ENCODE measurements at regions not wholly inside any gene's neighbourhood (a gene's known extent, or its start where the extent isn't known, plus 50 kb on each side); places are given as distances from the start of the nearest gene placed in this dataset.

GRCh38 chr1:186611156-186611555 lies 69.1 kb downstream of the PTGS2 start:
- BruUV-seq (replicated peaks), result no TSS peak
- CTCF ChIA-PET, result interaction anchor here (2.5 to 3.1 kb wide), 3 partner anchors 69 to 375 kb away, joined by 12 to 17 read pairs (median 16); partner anchors contain the start of gene PTGS2

More at GRCh38 chr1:186611156-186611555, 69.1 kb downstream of the PTGS2 start:
- no peaks in the 10 kb centered on the region for H3K9me1 ChIP-seq (replicated peaks; ENCODE audit: control insufficient read depth, extremely low read depth, insufficient read depth, low read length)
- no peak overlapping the region for H3K4me2 ChIP-seq (ENCODE audit: insufficient read depth, low read length)
- H3K27ac ChIP-seq (ENCODE audit: insufficient read depth, low read depth, low read length), result no peak overlapping the region
- no peak overlapping the region for H3K9ac ChIP-seq (replicated peaks; ENCODE audit: extremely low read depth, insufficient read depth, low read length)
- H4K20me1 ChIP-seq (replicated peaks; ENCODE audit: control insufficient read depth, extremely low read depth, insufficient read depth, low read length), result no peaks in the 10 kb centered on the region
- FAIRE-seq (no peak), DNase-seq (ENCODE audit: low read depth, low spot score) (no peak)
- dilution Hi-C loops (cut with MboI; ENCODE audit: extremely low pct_ligation_motif_present, low sequenced_read_pairs) (no loop called here), intact Hi-C loops (cut with micrococcal nuclease) (no loop called here)
- H2AFZ ChIP-seq (ENCODE audit: low read depth, low read length), result no peak overlapping the region
- H3K27me3 ChIP-seq (ENCODE audit: control insufficient read depth in 2 of 2, insufficient read depth in 2 of 2, low read length in 2 of 2), result no peaks in the 10 kb centered on the region
- POLR2A ChIA-PET, result no interaction called here
- H3K9me3 ChIP-seq (replicated peaks; ENCODE audit: control insufficient read depth, insufficient read depth, low read length), result no peaks in the 10 kb centered on the region
- no peak for TF ChIP-seq CTCF (IDR thresholded peaks at IDR 0.05; ENCODE audit: extremely low read depth in 1 of 2, insufficient read depth in 1 of 2, low read depth in 1 of 2, low read length in 2 of 2)
- no peak for TF ChIP-seq POLR2A (IDR thresholded peaks at IDR 0.05; ENCODE audit: low read depth, low read length)
- no peak for TF ChIP-seq MAX (IDR thresholded peaks at IDR 0.05; ENCODE audit: insufficient read depth, insufficient read length)
- no peak for TF ChIP-seq GATA2 (IDR thresholded peaks at IDR 0.05; ENCODE audit: insufficient read depth, insufficient read length, low read depth, low read length)
- no peak for TF ChIP-seq MYC (IDR thresholded peaks at IDR 0.05; ENCODE audit: low read depth, low read length)
- no peak for TF ChIP-seq JUN (IDR thresholded peaks at IDR 0.05; ENCODE audit: borderline replicate concordance, insufficient read depth, insufficient read length, low read depth)
- no peak for TF ChIP-seq POLR2AphosphoS5 (IDR thresholded peaks at IDR 0.05; ENCODE audit: insufficient read depth, low read depth, low read length)
- no peak for TF ChIP-seq EZH2 (IDR thresholded peaks at IDR 0.05; ENCODE audit: borderline replicate concordance, low read depth, low read length, severe bottlenecking)
- no peak for TF ChIP-seq FOS (IDR thresholded peaks at IDR 0.05; ENCODE audit: borderline replicate concordance, insufficient read depth, low read length)
- no peak overlapping the region for H3K4me3 ChIP-seq (replicated peaks in 1 of 3; ENCODE audit: insufficient read depth in 1 of 3, low read depth in 1 of 3, low read length in 3 of 3)
- no peaks in the 10 kb centered on the region for H3K79me2 ChIP-seq (ENCODE audit: control insufficient read depth, insufficient read depth, low read length)
- no peaks in the 10 kb centered on the region for H3K4me1 ChIP-seq (ENCODE audit: control insufficient read depth, extremely low read depth, insufficient read depth, low read length)
- H3K36me3 ChIP-seq (ENCODE audit: control insufficient read depth in 2 of 2, extremely low read depth in 1 of 2, insufficient read depth in 2 of 2, low read length in 2 of 2), result no peaks in the 10 kb centered on the region
